KOPT-K1 (cell line): ENCODE measurements at regions not wholly inside any gene's neighbourhood (a gene's known extent, or its start where the extent isn't known, plus 50 kb on each side); places are given as distances from the start of the nearest gene placed in this dataset.

Source experiments
- H3K27ac ChIP-seq: fragments of 200-600 bp; sonication (generic); 2 replicates; pipeline ENCODE4 v1.5.1; 2016; ENCODE audit warnings: antibody characterized with exemption, mild to moderate bottlenecking, low read depth, low read length; ENCODE audit not compliant: poor library complexity, severe bottlenecking
- H3K36me3 ChIP-seq: fragments of 200-600 bp; sonication (generic); 2 replicates; pipeline ENCODE4 v1.5.1; 2017; ENCODE audit warnings: antibody characterized with exemption, mild to moderate bottlenecking, low read length, moderate library complexity; ENCODE audit not compliant: insufficient read depth
- H3K9me3 ChIP-seq: fragments of 200-600 bp; sonication (generic); 2 replicates; pipeline ENCODE4 v1.5.1; 2017; ENCODE audit warnings: antibody characterized with exemption, low read length, mild to moderate bottlenecking; ENCODE audit not compliant: insufficient read depth, poor library complexity, severe bottlenecking

GRCh38 chrX:25069209-25069608, 53.4 kb upstream of the ARX start:
- H3K9me3 ChIP-seq, result no peaks in the 10 kb centered on the region
- no peak overlapping the region for H3K27ac ChIP-seq
- no peaks in the 10 kb centered on the region for H3K36me3 ChIP-seq

GRCh38 chrX:25068340-25068739, 52.6 kb upstream of the ARX start:
- H3K36me3 ChIP-seq, result no peaks in the 10 kb centered on the region
- no peak overlapping the region for H3K27ac ChIP-seq
- H3K9me3 ChIP-seq, result no peaks in the 10 kb centered on the region

- Histone ChIP-seq H3K36me3 (no peaks in the 10 kb centered on the region), H3K9me3 (no peaks in the 10 kb centered on the region), H3K27ac (peak overlapping the region; percentile 34)
Measured at GRCh38 chrX:25067271-25068172, 51.8 kb upstream of the ARX start.

- H3K36me3 ChIP-seq, result no peaks in the 10 kb centered on the region
- H3K27ac ChIP-seq, result no peak overlapping the region
- H3K9me3 ChIP-seq, result no peaks in the 10 kb centered on the region
Measured at GRCh38 chrX:25066131-25066530, 50.4 kb upstream of the ARX start.
